ENCODE measurements at regions not wholly inside any gene's neighbourhood (a gene's known extent, or its start where the extent isn't known, plus 50 kb on each side); places are given as distances from the start of the nearest gene placed in this dataset.

DNA sequence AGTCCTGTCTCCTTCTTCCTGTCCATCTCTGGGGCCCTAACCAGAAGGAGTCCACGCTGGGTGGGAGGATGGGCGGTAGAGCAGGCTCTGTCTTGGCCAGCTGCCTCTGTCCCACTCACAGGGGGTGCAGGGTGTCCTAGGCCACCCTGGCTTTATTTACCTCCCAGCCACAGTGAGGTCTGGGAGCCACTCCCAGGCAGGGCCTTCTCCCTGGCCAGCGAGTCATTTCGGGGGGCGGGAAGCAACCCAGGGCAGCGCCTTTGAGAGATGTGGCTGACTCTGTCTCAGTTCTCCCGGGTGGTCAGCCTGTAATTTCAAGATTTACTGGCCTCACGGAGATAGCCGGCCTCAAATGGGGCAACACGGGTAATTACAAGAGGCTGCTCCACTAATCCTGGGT is 67.4 kb upstream of the PTCH1 start:
- TF ChIP-seq, protein P1, sequence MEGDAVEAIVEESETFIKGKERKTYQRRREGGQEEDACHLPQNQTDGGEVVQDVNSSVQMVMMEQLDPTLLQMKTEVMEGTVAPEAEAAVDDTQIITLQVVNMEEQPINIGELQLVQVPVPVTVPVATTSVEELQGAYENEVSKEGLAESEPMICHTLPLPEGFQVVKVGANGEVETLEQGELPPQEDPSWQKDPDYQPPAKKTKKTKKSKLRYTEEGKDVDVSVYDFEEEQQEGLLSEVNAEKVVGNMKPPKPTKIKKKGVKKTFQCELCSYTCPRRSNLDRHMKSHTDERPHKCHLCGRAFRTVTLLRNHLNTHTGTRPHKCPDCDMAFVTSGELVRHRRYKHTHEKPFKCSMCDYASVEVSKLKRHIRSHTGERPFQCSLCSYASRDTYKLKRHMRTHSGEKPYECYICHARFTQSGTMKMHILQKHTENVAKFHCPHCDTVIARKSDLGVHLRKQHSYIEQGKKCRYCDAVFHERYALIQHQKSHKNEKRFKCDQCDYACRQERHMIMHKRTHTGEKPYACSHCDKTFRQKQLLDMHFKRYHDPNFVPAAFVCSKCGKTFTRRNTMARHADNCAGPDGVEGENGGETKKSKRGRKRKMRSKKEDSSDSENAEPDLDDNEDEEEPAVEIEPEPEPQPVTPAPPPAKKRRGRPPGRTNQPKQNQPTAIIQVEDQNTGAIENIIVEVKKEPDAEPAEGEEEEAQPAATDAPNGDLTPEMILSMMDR (IDR thresholded peaks at IDR 0.05), result no peak
- TF ChIP-seq POLR2A (IDR thresholded peaks at IDR 0.05) (no peak), EP300 (IDR thresholded peaks at IDR 0.05) (no peak)
